Right cardiac atrium (tissue), 5 donors: ENCODE measurements at regions not wholly inside any gene's neighbourhood (a gene's known extent, or its start where the extent isn't known, plus 50 kb on each side); places are given as distances from the start of the nearest gene placed in this dataset.
A peak's percentile ranks its signal among the peaks of the same experiment; 100 is the strongest.

ENCODE experiments used
- ATAC-seq, 2 donors: fragments of 200-7000 bp; cut with Tn5 transposase; one replicate each; pipeline versions ENCODE4 v1.8.0 to v1.9.1; 2020; ENCODE audit warnings: moderate library complexity in 2 of 2, mild to moderate bottlenecking in 1 of 2
- DNase-seq, 3 donors: peaks; one replicate each; pipeline ENCODE4 v3.0.0-alpha.2; 2020
- H3K27ac ChIP-seq: one replicate; pipeline ENCODE4 v1.5.1; 2013; ENCODE audit warnings: mild to moderate bottlenecking, low read length, control low read depth, moderate library complexity
- H3K27me3 ChIP-seq: one replicate; pipeline ENCODE4 v1.6.1; 2013; ENCODE audit not compliant: control insufficient read depth, insufficient read depth
- H3K4me1 ChIP-seq: one replicate; pipeline ENCODE4 v1.6.1; 2013; ENCODE audit warnings: low read length; ENCODE audit not compliant: control insufficient read depth, insufficient read depth
- H3K4me3 ChIP-seq: one replicate; pipeline ENCODE4 v1.5.1; 2013; ENCODE audit warnings: low read length, control low read depth
- H3K9me3 ChIP-seq: one replicate; pipeline ENCODE4 v1.6.1; 2013; ENCODE audit warnings: low read length; ENCODE audit not compliant: control insufficient read depth
- WGBS: extraction: QIAGEN DNeasy Blood & Tissue Kit; methylation state at CpG from one replicate; pipeline ENCODE4 v1.1.7; 2013; 5-methylcytosine and 5-hydroxymethylcytosine counted together
- intact Hi-C, 4 donors: fragments of 100-400 bp; cut with DNase I; formaldehyde crosslinking; loops; one replicate each; pipeline versions ENCODE4 v1.11.0 to v1.14.0; 2022 to 2023
- donor health status: healthy with polysubstance abuse.
- donor health status: DM: no; HTN: yes; CAD: no.
- donor health status: DM: no; HTN: no; CAD: no.
- donor health status: DM: no; HTN: yes; CAD: no; lungs with severe emphysema.
- donor health status: DM: yes; HTN: yes; CAD: no.

GRCh38 chr14:62118461-62118860, 356.2 kb downstream of the SNAPC1 start:
- Histone ChIP-seq H3K27ac (no peak overlapping the region), H3K27me3 (no peaks in the 10 kb centered on the region), H3K4me1 (no peaks in the 10 kb centered on the region), H3K9me3 (no peaks in the 10 kb centered on the region), H3K4me3 (no peak overlapping the region)
- no peak for ATAC-seq
- intact Hi-C loops, result no loop called here
- DNase-seq, result no peak
- WGBS, result 79% methylated on average over 4 of the region's 4 CpGs

- H3K27me3 ChIP-seq, result peaks cover 2% of the 10 kb centered on the region
- intact Hi-C loops, result no loop called here
- no peaks in the 10 kb centered on the region for H3K9me3 ChIP-seq
- 69% methylated on average over 6 of the region's 6 CpGs for WGBS
- no peak overlapping the region for H3K27ac ChIP-seq
- DNase-seq, result no peak
- H3K4me1 ChIP-seq, result no peaks in the 10 kb centered on the region
- ATAC-seq, result no peak
- no peak overlapping the region for H3K4me3 ChIP-seq
These were observed 356.7 kb downstream of the SNAPC1 start for GRCh38 chr14:62118871-62119270.

GRCh38 chr14:62123961-62124360, 361.7 kb downstream of the SNAPC1 start:
- DNase-seq (no peak), ATAC-seq (no peak)
- no peak overlapping the region for H3K27ac ChIP-seq
- 65% methylated on average over 2 of the region's 2 CpGs for WGBS
- H3K4me1 ChIP-seq, result no peaks in the 10 kb centered on the region
- H3K9me3 ChIP-seq, result no peaks in the 10 kb centered on the region
- no peak overlapping the region for H3K4me3 ChIP-seq
- peaks cover 2% of the 10 kb centered on the region for H3K27me3 ChIP-seq
- intact Hi-C loops, result loop anchor here in 3 of 4 donors (10.0 kb wide), 3 partner anchors 229 to 669 kb away; no protein-coding TSS in a partner anchor

GRCh38 chr14:62125793-62126192, 363.6 kb downstream of the SNAPC1 start:
- intact Hi-C loops, result loop anchor here in 3 of 4 donors (5.0 to 10.0 kb wide), 4 partner anchors 231 to 671 kb away; no protein-coding TSS in a partner anchor

GRCh38 chr14:62126879-62127478, 364.8 kb downstream of the SNAPC1 start:
- no peaks in the 10 kb centered on the region for H3K4me1 ChIP-seq
- no peaks in the 10 kb centered on the region for H3K9me3 ChIP-seq
- H3K4me3 ChIP-seq, result no peak overlapping the region
- peaks cover 2% of the 10 kb centered on the region for H3K27me3 ChIP-seq
- WGBS, result 12% methylated on average over 7 of the region's 7 CpGs
- H3K27ac ChIP-seq, result no peak overlapping the region
- DNase-seq (no peak), ATAC-seq (peak; percentile 51 to 64)
- intact Hi-C loops, result loop anchor here in 3 of 4 donors (5.0 to 10.0 kb wide), 4 partner anchors 232 to 672 kb away; no protein-coding TSS in a partner anchor

More at GRCh38 chr14:62125793-62126192, 363.6 kb downstream of the SNAPC1 start:
- Histone ChIP-seq H3K4me3 (no peak overlapping the region), H3K27ac (no peak overlapping the region), H3K9me3 (no peaks in the 10 kb centered on the region), H3K27me3 (peaks cover 2% of the 10 kb centered on the region), H3K4me1 (no peaks in the 10 kb centered on the region)
- ATAC-seq, result no peak
- DNase-seq, result no peak

GRCh38 chr14:62130441-62130840, 368.2 kb downstream of the SNAPC1 start:
- Histone ChIP-seq H3K27ac (no peak overlapping the region), H3K4me3 (no peak overlapping the region), H3K4me1 (no peaks in the 10 kb centered on the region), H3K27me3 (no peaks in the 10 kb centered on the region), H3K9me3 (no peaks in the 10 kb centered on the region)
- no peak for ATAC-seq
- DNase-seq, result no peak
- intact Hi-C loops, result no loop called here
- 79% methylated on average over 4 of the region's 4 CpGs for WGBS

- Histone ChIP-seq H3K27me3 (no peaks in the 10 kb centered on the region), H3K27ac (no peak overlapping the region), H3K9me3 (no peaks in the 10 kb centered on the region), H3K4me3 (no peak overlapping the region), H3K4me1 (no peaks in the 10 kb centered on the region)
- 40% methylated on average over 1 of the region's 1 CpG for WGBS
- intact Hi-C loops, result no loop called here
- no peak for ATAC-seq
- no peak for DNase-seq
These were observed 371.7 kb downstream of the SNAPC1 start for GRCh38 chr14:62133776-62134550.

- Histone ChIP-seq H3K27ac (no peak overlapping the region), H3K4me1 (no peaks in the 10 kb centered on the region), H3K9me3 (no peaks in the 10 kb centered on the region), H3K4me3 (no peak overlapping the region), H3K27me3 (no peaks in the 10 kb centered on the region)
- intact Hi-C loops, result no loop called here
- ATAC-seq, result peak in 1 of 2 donors; percentile 60
- WGBS, result 26% methylated on average over 1 of the region's 1 CpG
- DNase-seq, result peak in 1 of 3 donors; percentile 41
These were observed 376.4 kb downstream of the SNAPC1 start for GRCh38 chr14:62138593-62138992.

GRCh38 chr14:62141139-62141538, 378.9 kb downstream of the SNAPC1 start:
- intact Hi-C loops, result no loop called here
- WGBS, result 77% methylated on average over 2 of the region's 2 CpGs
- H3K27me3 ChIP-seq, result no peaks in the 10 kb centered on the region

GRCh38 chr14:62143245-62143644, 381.0 kb downstream of the SNAPC1 start:
- Histone ChIP-seq H3K4me1 (no peaks in the 10 kb centered on the region), H3K4me3 (no peak overlapping the region), H3K27me3 (no peaks in the 10 kb centered on the region), H3K27ac (no peak overlapping the region), H3K9me3 (no peaks in the 10 kb centered on the region)
- intact Hi-C loops, result no loop called here
- ATAC-seq (peak; percentile 73 to 91), DNase-seq (peak in 1 of 3 donors; percentile 15)
- WGBS, result 24% methylated on average over 2 of the region's 2 CpGs

More at GRCh38 chr14:62141139-62141538, 378.9 kb downstream of the SNAPC1 start:
- ATAC-seq, result no peak
- no peaks in the 10 kb centered on the region for H3K4me1 ChIP-seq
- H3K27ac ChIP-seq, result no peak overlapping the region
- H3K4me3 ChIP-seq, result no peak overlapping the region
- H3K9me3 ChIP-seq, result no peaks in the 10 kb centered on the region
- no peak for DNase-seq

GRCh38 chr14:62144863-62145262, 382.6 kb downstream of the SNAPC1 start:
- no peak for DNase-seq
- ATAC-seq, result peak in 1 of 2 donors; percentile 47
- Histone ChIP-seq H3K4me3 (no peak overlapping the region), H3K9me3 (no peaks in the 10 kb centered on the region), H3K27ac (no peak overlapping the region), H3K4me1 (no peaks in the 10 kb centered on the region), H3K27me3 (no peaks in the 10 kb centered on the region)
- WGBS, result 17% methylated on average over 1 of the region's 1 CpG
- intact Hi-C loops, result no loop called here
